ENCODE measurements at regions not wholly inside any gene's neighbourhood (a gene's known extent, or its start where the extent isn't known, plus 50 kb on each side); places are given as distances from the start of the nearest gene placed in this dataset.

DNA sequence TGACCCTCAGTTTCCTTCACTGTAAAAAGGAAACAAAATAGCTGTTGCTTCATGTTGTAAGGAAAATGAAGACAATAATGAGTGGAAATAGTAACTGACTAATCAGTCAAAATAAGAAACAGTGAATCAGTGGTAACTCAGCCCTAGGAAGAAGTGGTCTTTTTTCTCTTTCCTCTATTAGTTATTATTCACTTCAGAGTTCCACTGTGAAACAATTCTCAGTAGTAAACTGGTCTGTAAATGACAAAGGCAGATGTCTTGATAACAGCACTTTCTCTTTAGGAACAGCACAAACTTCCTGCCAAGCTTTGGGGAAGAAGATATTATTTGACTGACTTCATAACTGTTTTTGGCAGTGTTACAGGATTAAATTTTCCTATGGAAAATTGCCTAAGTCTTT, 600.5 kb upstream of the KLHL1 start:
- H3K4me1 ChIP-seq = no peaks in the 10 kb centered on the region
- H3K9me3 ChIP-seq = no peaks in the 10 kb centered on the region
- DNase-seq (no peak), ATAC-seq (no peak)
- H3K27ac ChIP-seq = no peak overlapping the region
- no peak overlapping the region for H3K4me3 ChIP-seq
- TF ChIP-seq, protein P1, sequence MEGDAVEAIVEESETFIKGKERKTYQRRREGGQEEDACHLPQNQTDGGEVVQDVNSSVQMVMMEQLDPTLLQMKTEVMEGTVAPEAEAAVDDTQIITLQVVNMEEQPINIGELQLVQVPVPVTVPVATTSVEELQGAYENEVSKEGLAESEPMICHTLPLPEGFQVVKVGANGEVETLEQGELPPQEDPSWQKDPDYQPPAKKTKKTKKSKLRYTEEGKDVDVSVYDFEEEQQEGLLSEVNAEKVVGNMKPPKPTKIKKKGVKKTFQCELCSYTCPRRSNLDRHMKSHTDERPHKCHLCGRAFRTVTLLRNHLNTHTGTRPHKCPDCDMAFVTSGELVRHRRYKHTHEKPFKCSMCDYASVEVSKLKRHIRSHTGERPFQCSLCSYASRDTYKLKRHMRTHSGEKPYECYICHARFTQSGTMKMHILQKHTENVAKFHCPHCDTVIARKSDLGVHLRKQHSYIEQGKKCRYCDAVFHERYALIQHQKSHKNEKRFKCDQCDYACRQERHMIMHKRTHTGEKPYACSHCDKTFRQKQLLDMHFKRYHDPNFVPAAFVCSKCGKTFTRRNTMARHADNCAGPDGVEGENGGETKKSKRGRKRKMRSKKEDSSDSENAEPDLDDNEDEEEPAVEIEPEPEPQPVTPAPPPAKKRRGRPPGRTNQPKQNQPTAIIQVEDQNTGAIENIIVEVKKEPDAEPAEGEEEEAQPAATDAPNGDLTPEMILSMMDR (IDR thresholded peaks at IDR 0.05) = no peak
- H3K36me3 ChIP-seq = no peaks in the 10 kb centered on the region
- no peaks in the 10 kb centered on the region for H3K27me3 ChIP-seq
- intact Hi-C loops (cut with DNase I) = no loop called here

DNA sequence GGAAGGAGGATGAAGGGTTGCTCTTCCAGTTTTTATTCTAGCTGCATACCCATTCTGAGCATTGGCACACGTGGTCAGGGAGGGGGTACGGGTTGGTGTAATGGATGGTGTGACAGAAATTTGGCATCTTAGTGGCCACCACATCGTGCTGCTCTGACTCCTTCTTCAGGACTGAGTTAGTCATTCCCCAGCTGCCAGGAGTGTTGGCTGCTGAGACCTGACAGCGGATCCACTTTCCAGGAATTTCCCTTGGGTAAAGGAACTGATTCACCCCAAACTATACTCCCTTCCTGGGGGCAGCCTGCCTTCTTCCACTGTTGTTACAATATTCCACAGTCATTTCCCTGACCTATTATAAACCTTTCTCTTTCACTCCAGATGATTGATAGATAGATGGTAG, 595.5 kb upstream of the KLHL1 start:
- ATAC-seq (no peak), DNase-seq (no peak)
- TF ChIP-seq, protein P1 (IDR thresholded peaks at IDR 0.05) = no peak
- intact Hi-C loops (cut with DNase I) = no loop called here
- no peaks in the 10 kb centered on the region for H3K27me3 ChIP-seq
- H3K36me3 ChIP-seq = no peaks in the 10 kb centered on the region
- no peaks in the 10 kb centered on the region for H3K9me3 ChIP-seq
- H3K4me1 ChIP-seq = no peaks in the 10 kb centered on the region
- H3K27ac ChIP-seq = no peak overlapping the region
- H3K4me3 ChIP-seq = no peak overlapping the region

DNA sequence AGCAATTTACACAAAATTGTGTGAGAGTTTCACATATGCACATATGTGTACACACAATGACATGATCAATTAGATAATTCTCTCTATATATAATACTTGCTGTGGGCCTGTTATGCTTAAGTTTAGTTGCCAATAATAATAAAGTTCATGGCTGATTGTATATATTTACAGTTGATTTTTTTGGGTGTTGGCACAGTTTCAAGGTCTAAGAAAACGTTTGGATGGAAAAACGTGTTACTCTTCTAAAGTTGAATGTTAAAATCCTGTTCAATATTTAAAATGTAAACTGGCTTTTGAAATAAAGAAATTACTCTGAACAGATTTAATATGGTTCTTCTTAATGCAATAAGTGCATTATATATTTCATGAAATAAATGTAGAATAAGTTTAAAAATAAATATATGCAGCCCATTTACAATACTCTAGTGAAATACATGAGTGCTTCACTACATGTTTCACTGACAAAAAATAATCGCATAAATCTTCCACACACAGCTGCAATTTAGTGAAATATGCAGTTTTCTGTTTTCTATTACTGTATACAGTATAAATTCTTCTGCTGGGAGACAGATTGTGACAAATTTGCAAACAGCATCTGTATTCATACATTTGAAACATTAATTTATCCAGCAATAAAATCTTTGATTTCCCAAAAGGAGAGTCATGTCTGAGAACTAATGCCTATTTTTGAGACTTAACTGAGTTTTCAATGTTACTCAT, 586.9 kb upstream of the KLHL1 start:
- no peaks in the 10 kb centered on the region for H3K4me1 ChIP-seq
- ATAC-seq (no peak), DNase-seq (no peak)
- intact Hi-C loops (cut with DNase I) = no loop called here
- no peaks in the 10 kb centered on the region for H3K9me3 ChIP-seq
- TF ChIP-seq, protein P1 (IDR thresholded peaks at IDR 0.05) = no peak
- no peaks in the 10 kb centered on the region for H3K36me3 ChIP-seq
- H3K27me3 ChIP-seq = no peaks in the 10 kb centered on the region
- no peak overlapping the region for H3K4me3 ChIP-seq
- H3K27ac ChIP-seq = no peak overlapping the region

DNA sequence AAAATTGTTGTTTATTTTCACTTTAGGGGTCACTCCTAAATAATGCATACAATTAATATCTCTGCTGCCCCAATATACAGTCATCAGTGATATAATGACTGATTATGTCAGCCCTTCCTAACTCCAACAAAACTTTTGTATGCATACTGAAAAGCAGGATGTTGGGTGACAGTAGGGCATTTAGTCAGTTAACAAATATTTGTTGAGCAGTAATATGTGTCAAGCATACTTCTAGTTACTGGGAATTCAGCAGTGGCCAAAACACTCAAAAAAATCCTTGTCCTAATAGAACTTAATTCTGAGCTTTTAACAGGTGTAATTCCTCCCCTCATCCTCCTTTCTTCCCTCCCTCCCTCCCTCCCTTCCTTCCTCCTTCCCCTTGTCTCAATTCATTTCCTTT, 560.7 kb upstream of the KLHL1 start:
- Histone ChIP-seq H3K4me1 (no peaks in the 10 kb centered on the region), H3K4me3 (no peak overlapping the region), H3K27ac (no peak overlapping the region), H3K36me3 (no peaks in the 10 kb centered on the region), H3K9me3 (no peaks in the 10 kb centered on the region), H3K27me3 (no peaks in the 10 kb centered on the region)
- intact Hi-C loops (cut with DNase I) = no loop called here
- ATAC-seq (peak; percentile 59), DNase-seq (no peak)
- TF ChIP-seq, protein P1 (IDR thresholded peaks at IDR 0.05) = no peak

DNA sequence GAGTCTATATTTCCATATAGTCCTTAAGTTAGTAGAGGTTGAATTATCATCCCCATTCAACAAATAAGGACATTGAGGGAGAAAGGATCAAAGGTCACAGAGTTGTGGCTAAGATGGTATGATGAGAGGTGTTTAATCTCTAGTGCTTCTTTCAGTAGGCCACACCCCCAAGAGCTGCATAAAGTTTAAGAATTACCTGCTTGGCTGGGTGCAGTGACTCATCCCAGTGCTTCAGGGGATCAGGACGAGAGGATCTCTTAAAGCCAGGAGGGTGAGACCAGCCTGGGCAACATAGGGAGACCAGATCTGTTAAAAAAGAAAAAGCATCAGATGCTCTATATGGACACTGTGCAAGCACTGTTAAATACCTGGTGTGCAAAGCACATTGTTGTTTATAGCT, 560.0 kb upstream of the KLHL1 start:
- Histone ChIP-seq H3K4me1 (no peaks in the 10 kb centered on the region), H3K4me3 (no peak overlapping the region), H3K36me3 (no peaks in the 10 kb centered on the region), H3K27ac (no peak overlapping the region), H3K9me3 (no peaks in the 10 kb centered on the region), H3K27me3 (no peaks in the 10 kb centered on the region)
- TF ChIP-seq, protein P1 (IDR thresholded peaks at IDR 0.05) = no peak
- ATAC-seq = peak; percentile 74
- intact Hi-C loops (cut with DNase I) = no loop called here
- no peak for DNase-seq

Data from upper lobe of right lung (tissue), 1 donor.